ENCODE measurements at regions not wholly inside any gene's neighbourhood (a gene's known extent, or its start where the extent isn't known, plus 50 kb on each side); places are given as distances from the start of the nearest gene placed in this dataset.

DNA sequence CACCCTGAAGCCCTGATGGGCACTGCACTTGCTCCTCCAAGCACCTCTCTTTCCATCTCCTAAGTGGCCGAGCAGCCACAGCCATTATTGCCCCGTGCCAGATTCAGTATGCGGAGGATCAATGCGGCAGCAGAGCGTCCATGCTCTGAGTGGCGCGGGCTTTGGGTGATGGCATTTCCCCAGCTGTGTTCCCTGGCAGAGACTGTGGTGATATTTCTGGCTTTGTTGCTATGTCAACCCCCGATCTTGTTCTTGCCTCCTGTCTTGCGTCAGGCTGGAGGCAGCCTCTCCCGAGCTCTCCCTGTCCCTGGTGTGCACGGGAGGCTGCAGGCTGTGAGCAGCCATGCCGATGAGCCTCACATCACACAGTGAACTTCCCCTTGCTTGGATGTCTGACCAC lies 1018.6 kb downstream of the TBC1D22A start (continued):
- TF ChIP-seq TCF7L2 (IDR thresholded peaks at IDR 0.05; ENCODE audit: borderline replicate concordance, extremely low read depth, insufficient read depth, insufficient read length) = no peak
- no peak for TF ChIP-seq POLR2A (IDR thresholded peaks at IDR 0.05; ENCODE audit: borderline replicate concordance, extremely low read depth, insufficient read depth, insufficient read length)
- no peak for TF ChIP-seq FOSL1 (IDR thresholded peaks at IDR 0.05; ENCODE audit: low read depth)
- no peak for TF ChIP-seq YY1 (IDR thresholded peaks at IDR 0.05; ENCODE audit: extremely low read depth, insufficient replicate concordance, low read depth, low read length)

DNA sequence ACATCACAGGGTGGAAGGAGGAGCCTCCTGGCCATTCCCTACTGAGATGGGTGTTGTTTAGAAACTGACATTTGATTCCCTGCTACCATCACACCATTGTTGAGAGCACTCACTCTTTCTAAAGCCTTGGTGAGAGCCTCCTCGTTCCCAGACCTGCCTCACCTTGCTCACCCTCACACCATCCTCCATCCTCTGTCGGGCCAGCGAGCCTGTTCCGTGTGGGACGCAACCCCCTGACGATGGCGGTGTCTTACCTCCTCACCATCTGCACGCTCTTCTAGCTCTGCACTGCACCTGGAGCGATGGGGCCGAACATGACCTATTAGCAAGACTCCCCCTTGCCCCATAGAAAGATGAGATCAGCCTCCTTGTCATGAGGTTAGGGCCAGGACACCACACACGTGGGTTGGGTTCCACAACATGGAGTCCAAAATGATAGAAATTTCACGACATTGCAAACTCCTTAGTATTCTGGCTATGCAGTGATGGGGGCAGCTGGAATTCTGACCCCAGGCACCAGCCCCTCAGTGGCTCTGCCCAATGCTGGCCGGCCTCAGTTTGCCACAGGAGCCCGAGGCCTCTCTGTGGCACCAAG lies 1017.9 kb downstream of the TBC1D22A start:
- Histone ChIP-seq H3K27me3 (ENCODE audit: insufficient read depth, low read length) (no peaks in the 10 kb centered on the region), H3K4me1 (ENCODE audit: control insufficient read depth in 1 of 2, insufficient read depth in 2 of 2, low read length in 2 of 2) (no peaks in the 10 kb centered on the region), H3K4me2 (ENCODE audit: low read length) (no peak overlapping the region), H3K9me2 (ENCODE audit: insufficient read depth) (no peaks in the 10 kb centered on the region), H2AFZ (ENCODE audit: low read depth, low read length, poor library complexity, severe bottlenecking) (no peak overlapping the region), H3K9me3 (ENCODE audit: control insufficient read depth in 1 of 2, insufficient read depth in 1 of 2, low read depth in 1 of 2, low read length in 2 of 2) (peaks cover 0 to 5% of the 10 kb centered on the region in 2 experiments; a peak in 2 of 4 replicates), H3K9ac (ENCODE audit: low read length) (no peak overlapping the region), H3K36me3 (ENCODE audit: control insufficient read depth in 1 of 2, insufficient read depth in 2 of 2, low read length in 2 of 2) (no peaks in the 10 kb centered on the region), H3K27ac (ENCODE audit: low read depth, low read length) (no peak overlapping the region), H4K20me1 (ENCODE audit: insufficient read depth) (no peaks in the 10 kb centered on the region), H3K79me2 (ENCODE audit: insufficient read depth, low read length) (no peaks in the 10 kb centered on the region), H3K4me3 (replicated peaks in 1 of 2; ENCODE audit: low read depth in 1 of 2, low read length in 2 of 2) (no peak overlapping the region)
- POLR2A ChIA-PET = no interaction called here
- no peak for ATAC-seq
- BruUV-seq (replicated peaks) = no TSS peak
- RAD21 ChIA-PET (ENCODE audit: low non-redundant PET in 1 of 2, low total read pairs in 2 of 2, uncharacterized antibody in 2 of 2, unreplicated experiment in 2 of 2) = no interaction called here
- DNase-seq (ENCODE audit: low read depth, low spot score) = no peak
- TF ChIP-seq RAD21 (IDR thresholded peaks at IDR 0.05; ENCODE audit: low read depth) (no peak), ZFX (IDR thresholded peaks at IDR 0.05) (no peak), YY1 (IDR thresholded peaks at IDR 0.05; ENCODE audit: extremely low read depth, insufficient replicate concordance, low read depth, low read length) (no peak), POLR2AphosphoS5 (IDR thresholded peaks at IDR 0.05; ENCODE audit: low read depth, low read length) (no peak), JUND (IDR thresholded peaks at IDR 0.05) (no peak), POLR2A (IDR thresholded peaks at IDR 0.05; ENCODE audit: borderline replicate concordance, extremely low read depth, insufficient read depth, insufficient read length) (no peak), CBX3 (IDR thresholded peaks at IDR 0.05; ENCODE audit: low read depth) (no peak), EGR1 (IDR thresholded peaks at IDR 0.05; ENCODE audit: low read depth) (no peak), SP1 (IDR thresholded peaks at IDR 0.05; ENCODE audit: low read depth) (no peak), TCF7L2 (IDR thresholded peaks at IDR 0.05; ENCODE audit: borderline replicate concordance, extremely low read depth, insufficient read depth, insufficient read length) (no peak), SIN3A (IDR thresholded peaks at IDR 0.05; ENCODE audit: low read depth) (no peak)
- TF ChIP-seq, protein P1, sequence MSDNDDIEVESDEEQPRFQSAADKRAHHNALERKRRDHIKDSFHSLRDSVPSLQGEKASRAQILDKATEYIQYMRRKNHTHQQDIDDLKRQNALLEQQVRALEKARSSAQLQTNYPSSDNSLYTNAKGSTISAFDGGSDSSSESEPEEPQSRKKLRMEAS (IDR thresholded peaks at IDR 0.05) = no peak
- TF ChIP-seq, protein P2, sequence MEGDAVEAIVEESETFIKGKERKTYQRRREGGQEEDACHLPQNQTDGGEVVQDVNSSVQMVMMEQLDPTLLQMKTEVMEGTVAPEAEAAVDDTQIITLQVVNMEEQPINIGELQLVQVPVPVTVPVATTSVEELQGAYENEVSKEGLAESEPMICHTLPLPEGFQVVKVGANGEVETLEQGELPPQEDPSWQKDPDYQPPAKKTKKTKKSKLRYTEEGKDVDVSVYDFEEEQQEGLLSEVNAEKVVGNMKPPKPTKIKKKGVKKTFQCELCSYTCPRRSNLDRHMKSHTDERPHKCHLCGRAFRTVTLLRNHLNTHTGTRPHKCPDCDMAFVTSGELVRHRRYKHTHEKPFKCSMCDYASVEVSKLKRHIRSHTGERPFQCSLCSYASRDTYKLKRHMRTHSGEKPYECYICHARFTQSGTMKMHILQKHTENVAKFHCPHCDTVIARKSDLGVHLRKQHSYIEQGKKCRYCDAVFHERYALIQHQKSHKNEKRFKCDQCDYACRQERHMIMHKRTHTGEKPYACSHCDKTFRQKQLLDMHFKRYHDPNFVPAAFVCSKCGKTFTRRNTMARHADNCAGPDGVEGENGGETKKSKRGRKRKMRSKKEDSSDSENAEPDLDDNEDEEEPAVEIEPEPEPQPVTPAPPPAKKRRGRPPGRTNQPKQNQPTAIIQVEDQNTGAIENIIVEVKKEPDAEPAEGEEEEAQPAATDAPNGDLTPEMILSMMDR (IDR thresholded peaks at IDR 0.05 in 2 of 3, conservative IDR thresholded peaks at IDR 0.05 in 1 of 3; ENCODE audit: borderline replicate concordance in 1 of 3, insufficient read depth in 1 of 3, low read depth in 2 of 3, low read length in 2 of 3) = no peak
- TF ChIP-seq, protein P3, sequence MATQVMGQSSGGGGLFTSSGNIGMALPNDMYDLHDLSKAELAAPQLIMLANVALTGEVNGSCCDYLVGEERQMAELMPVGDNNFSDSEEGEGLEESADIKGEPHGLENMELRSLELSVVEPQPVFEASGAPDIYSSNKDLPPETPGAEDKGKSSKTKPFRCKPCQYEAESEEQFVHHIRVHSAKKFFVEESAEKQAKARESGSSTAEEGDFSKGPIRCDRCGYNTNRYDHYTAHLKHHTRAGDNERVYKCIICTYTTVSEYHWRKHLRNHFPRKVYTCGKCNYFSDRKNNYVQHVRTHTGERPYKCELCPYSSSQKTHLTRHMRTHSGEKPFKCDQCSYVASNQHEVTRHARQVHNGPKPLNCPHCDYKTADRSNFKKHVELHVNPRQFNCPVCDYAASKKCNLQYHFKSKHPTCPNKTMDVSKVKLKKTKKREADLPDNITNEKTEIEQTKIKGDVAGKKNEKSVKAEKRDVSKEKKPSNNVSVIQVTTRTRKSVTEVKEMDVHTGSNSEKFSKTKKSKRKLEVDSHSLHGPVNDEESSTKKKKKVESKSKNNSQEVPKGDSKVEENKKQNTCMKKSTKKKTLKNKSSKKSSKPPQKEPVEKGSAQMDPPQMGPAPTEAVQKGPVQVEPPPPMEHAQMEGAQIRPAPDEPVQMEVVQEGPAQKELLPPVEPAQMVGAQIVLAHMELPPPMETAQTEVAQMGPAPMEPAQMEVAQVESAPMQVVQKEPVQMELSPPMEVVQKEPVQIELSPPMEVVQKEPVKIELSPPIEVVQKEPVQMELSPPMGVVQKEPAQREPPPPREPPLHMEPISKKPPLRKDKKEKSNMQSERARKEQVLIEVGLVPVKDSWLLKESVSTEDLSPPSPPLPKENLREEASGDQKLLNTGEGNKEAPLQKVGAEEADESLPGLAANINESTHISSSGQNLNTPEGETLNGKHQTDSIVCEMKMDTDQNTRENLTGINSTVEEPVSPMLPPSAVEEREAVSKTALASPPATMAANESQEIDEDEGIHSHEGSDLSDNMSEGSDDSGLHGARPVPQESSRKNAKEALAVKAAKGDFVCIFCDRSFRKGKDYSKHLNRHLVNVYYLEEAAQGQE (IDR thresholded peaks at IDR 0.05; ENCODE audit: low read depth) = no peak
- TF ChIP-seq, protein P4, sequence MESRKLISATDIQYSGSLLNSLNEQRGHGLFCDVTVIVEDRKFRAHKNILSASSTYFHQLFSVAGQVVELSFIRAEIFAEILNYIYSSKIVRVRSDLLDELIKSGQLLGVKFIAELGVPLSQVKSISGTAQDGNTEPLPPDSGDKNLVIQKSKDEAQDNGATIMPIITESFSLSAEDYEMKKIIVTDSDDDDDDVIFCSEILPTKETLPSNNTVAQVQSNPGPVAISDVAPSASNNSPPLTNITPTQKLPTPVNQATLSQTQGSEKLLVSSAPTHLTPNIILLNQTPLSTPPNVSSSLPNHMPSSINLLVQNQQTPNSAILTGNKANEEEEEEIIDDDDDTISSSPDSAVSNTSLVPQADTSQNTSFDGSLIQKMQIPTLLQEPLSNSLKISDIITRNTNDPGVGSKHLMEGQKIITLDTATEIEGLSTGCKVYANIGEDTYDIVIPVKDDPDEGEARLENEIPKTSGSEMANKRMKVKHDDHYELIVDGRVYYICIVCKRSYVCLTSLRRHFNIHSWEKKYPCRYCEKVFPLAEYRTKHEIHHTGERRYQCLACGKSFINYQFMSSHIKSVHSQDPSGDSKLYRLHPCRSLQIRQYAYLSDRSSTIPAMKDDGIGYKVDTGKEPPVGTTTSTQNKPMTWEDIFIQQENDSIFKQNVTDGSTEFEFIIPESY (IDR thresholded peaks at IDR 0.05; ENCODE audit: extremely low read depth, insufficient replicate concordance, low read length) = no peak
- CTCF ChIA-PET = no interaction called here
- intact Hi-C loops (cut with micrococcal nuclease) = no loop called here
